ENCODE measurements at regions not wholly inside any gene's neighbourhood (a gene's known extent, or its start where the extent isn't known, plus 50 kb on each side); places are given as distances from the start of the nearest gene placed in this dataset.

DNA sequence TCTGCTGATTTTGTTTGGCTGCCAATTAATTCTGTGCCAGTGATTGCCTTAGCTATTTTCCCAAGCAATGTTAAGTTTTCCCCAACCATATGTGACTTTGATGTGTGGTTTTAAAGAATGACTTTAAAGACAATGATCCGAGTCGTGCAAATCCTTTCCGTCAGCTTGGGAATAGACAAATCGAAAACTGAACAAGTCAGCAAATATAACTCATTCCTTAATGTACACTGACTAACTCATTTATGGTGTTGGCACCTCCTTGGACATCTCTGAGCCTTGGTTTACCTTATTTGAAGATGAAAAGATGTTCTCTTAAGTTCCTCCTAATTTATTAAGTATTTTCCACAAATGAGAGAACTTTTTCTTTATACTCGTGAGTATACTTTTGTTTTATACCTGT lies 249.4 kb upstream of the SLCO3A1 start (continued):
- TF ChIP-seq, protein P1, sequence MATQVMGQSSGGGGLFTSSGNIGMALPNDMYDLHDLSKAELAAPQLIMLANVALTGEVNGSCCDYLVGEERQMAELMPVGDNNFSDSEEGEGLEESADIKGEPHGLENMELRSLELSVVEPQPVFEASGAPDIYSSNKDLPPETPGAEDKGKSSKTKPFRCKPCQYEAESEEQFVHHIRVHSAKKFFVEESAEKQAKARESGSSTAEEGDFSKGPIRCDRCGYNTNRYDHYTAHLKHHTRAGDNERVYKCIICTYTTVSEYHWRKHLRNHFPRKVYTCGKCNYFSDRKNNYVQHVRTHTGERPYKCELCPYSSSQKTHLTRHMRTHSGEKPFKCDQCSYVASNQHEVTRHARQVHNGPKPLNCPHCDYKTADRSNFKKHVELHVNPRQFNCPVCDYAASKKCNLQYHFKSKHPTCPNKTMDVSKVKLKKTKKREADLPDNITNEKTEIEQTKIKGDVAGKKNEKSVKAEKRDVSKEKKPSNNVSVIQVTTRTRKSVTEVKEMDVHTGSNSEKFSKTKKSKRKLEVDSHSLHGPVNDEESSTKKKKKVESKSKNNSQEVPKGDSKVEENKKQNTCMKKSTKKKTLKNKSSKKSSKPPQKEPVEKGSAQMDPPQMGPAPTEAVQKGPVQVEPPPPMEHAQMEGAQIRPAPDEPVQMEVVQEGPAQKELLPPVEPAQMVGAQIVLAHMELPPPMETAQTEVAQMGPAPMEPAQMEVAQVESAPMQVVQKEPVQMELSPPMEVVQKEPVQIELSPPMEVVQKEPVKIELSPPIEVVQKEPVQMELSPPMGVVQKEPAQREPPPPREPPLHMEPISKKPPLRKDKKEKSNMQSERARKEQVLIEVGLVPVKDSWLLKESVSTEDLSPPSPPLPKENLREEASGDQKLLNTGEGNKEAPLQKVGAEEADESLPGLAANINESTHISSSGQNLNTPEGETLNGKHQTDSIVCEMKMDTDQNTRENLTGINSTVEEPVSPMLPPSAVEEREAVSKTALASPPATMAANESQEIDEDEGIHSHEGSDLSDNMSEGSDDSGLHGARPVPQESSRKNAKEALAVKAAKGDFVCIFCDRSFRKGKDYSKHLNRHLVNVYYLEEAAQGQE (IDR thresholded peaks at IDR 0.05; ENCODE audit: unreplicated experiment) = no peak
- TF ChIP-seq CREB1 (CRISPR knock-in tag; IDR thresholded peaks at IDR 0.05; ENCODE audit: low read depth) (no peak), EZH2phosphoT487 (IDR thresholded peaks at IDR 0.05; ENCODE audit: unreplicated experiment) (no peak), EZH2 (IDR thresholded peaks at IDR 0.05; ENCODE audit: low read depth, unreplicated experiment) (no peak)

- Histone ChIP-seq H3K4me3 (no peak overlapping the region), H3F3A (replicated peaks; ENCODE audit: low read depth) (no peaks in the 10 kb centered on the region), H3K27ac (ENCODE audit: low read depth) (no peak overlapping the region), H3K4me1 (ENCODE audit: insufficient read depth) (no peaks in the 10 kb centered on the region), H3K79me2 (replicated peaks; ENCODE audit: insufficient read depth) (no peaks in the 10 kb centered on the region), H4K20me1 (replicated peaks; ENCODE audit: insufficient read depth) (no peaks in the 10 kb centered on the region), H3K4me2 (no peak overlapping the region), H3K9me2 (ENCODE audit: insufficient read depth) (peaks cover 3% of the 10 kb centered on the region; the same call in 1 of the 2 replicates), H3K36me3 (ENCODE audit: insufficient read depth) (no peaks in the 10 kb centered on the region), H2AFZ (no peak overlapping the region), H3K27me3 (ENCODE audit: insufficient read depth) (no peaks in the 10 kb centered on the region)
- DNase-seq (ENCODE audit: low spot score) (no peak), ATAC-seq (no peak)
- no peaks in the 10 kb centered on the region for H3K36me3 Mint-ChIP-seq (ENCODE audit: low read depth)
- no peak overlapping the region for H3K4me3 Mint-ChIP-seq
- no peaks in the 10 kb centered on the region for H3K4me1 Mint-ChIP-seq
- TF ChIP-seq EZH2phosphoT487 (IDR thresholded peaks at IDR 0.05; ENCODE audit: unreplicated experiment) (no peak), POLR2AphosphoS5 (IDR thresholded peaks at IDR 0.05; ENCODE audit: low read depth) (no peak), EZH2 (IDR thresholded peaks at IDR 0.05; ENCODE audit: low read depth, unreplicated experiment) (no peak), ZNF462 (CRISPR knock-in tag; IDR thresholded peaks at IDR 0.05) (no peak), JUNB (IDR thresholded peaks at IDR 0.05; ENCODE audit: unreplicated experiment) (no peak), STAT1 (IDR thresholded peaks at IDR 0.05; ENCODE audit: unreplicated experiment) (no peak)
- TF ChIP-seq, protein P1 (IDR thresholded peaks at IDR 0.05; ENCODE audit: unreplicated experiment) = no peak
- H3K27ac Mint-ChIP-seq = no peak overlapping the region
- peaks cover 1% of the 10 kb centered on the region for H3K27me3 Mint-ChIP-seq (ENCODE audit: insufficient read depth, low read depth, poor library complexity)
- H3K9me3 Mint-ChIP-seq = no peaks in the 10 kb centered on the region
Observed at GRCh38 chr15:91605576-91605975, 247.9 kb upstream of the SLCO3A1 start.
